ENCODE measurements at regions not wholly inside any gene's neighbourhood (a gene's known extent, or its start where the extent isn't known, plus 50 kb on each side); places are given as distances from the start of the nearest gene placed in this dataset.

- no peak for TF ChIP-seq CTCF (IDR thresholded peaks at IDR 0.05; ENCODE audit: low read length)
- TF ChIP-seq EZH2 (IDR thresholded peaks at IDR 0.05; ENCODE audit: borderline replicate concordance, low read length), result no peak
Observed at GRCh38 chr11:31967404-31968130, 123.3 kb upstream of the RCN1 start.

Measured in OCI-LY1 (cell line).